ENCODE measurements at regions not wholly inside any gene's neighbourhood (a gene's known extent, or its start where the extent isn't known, plus 50 kb on each side); places are given as distances from the start of the nearest gene placed in this dataset.
A peak's percentile ranks its signal among the peaks of the same experiment; 100 is the strongest.

DNA sequence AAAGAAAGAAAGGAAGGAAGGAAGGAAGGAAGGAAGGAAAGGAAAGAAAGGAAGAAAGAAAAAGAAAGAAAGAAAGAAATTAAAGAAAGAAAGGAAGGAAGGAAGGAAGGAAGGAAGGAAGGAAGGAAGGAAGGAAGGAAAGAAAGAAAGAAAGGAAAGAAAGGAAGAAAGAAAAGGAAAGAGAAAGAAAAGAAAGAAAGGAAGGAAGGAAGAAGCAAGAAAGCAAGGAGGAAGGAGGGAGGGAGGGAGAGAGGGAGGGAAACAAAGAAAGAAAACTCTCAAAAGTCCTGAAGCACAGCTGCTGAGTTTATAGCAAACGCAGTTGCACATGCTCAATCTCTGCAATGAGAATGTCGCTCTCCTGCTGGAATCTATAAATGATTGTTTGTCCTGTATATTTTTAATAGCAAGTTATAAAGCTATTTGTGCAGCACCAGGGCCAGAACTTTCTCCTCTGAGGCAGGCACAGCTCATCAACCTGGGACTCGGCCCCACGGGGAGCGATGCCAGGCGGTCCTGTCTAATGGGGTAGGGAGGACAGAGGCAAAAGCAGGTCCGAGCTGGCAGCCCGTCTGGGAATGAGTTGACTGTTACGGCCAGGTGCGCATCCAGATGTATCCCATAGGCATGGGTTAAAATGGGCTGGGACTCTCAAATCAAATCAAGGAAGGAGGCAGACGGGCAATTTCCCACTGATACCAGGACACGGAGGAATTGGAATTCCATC, 118.0 kb upstream of the PFKP start:
- H3K4me3 ChIP-seq (ENCODE audit: low read depth, low read length) = no peak overlapping the region
- no peak for TF ChIP-seq CTCF (IDR thresholded peaks at IDR 0.05; ENCODE audit: insufficient read depth, low read length)
- DNase-seq (ENCODE audit: low read depth) = no peak

GRCh38 chr10:2948127-2948854, 119.1 kb upstream of the PFKP start:
- no peak overlapping the region for H3K4me3 ChIP-seq (ENCODE audit: low read depth, low read length)
- TF ChIP-seq CTCF (IDR thresholded peaks at IDR 0.05; ENCODE audit: insufficient read depth, low read length) = no peak
- DNase-seq (ENCODE audit: low read depth) = no peak

GRCh38 chr10:2944788-2945187, 122.6 kb upstream of the PFKP start:
- no peak for DNase-seq (ENCODE audit: low read depth)
- H3K4me3 ChIP-seq (ENCODE audit: low read depth, low read length) = no peak overlapping the region
- TF ChIP-seq CTCF (IDR thresholded peaks at IDR 0.05; ENCODE audit: insufficient read depth, low read length) = no peak

- TF ChIP-seq CTCF (IDR thresholded peaks at IDR 0.05; ENCODE audit: insufficient read depth, low read length) = no peak
- DNase-seq (ENCODE audit: low read depth) = no peak
- no peak overlapping the region for H3K4me3 ChIP-seq (ENCODE audit: low read depth, low read length)
Measured at GRCh38 chr10:2943932-2944614, 123.3 kb upstream of the PFKP start.

GRCh38 chr10:2942938-2943337, 124.4 kb upstream of the PFKP start:
- TF ChIP-seq CTCF (IDR thresholded peaks at IDR 0.05; ENCODE audit: insufficient read depth, low read length) = no peak
- no peak overlapping the region for H3K4me3 ChIP-seq (ENCODE audit: low read depth, low read length)
- DNase-seq (ENCODE audit: low read depth) = no peak

GRCh38 chr10:2938869-2939268, 128.5 kb upstream of the PFKP start:
- no peak overlapping the region for H3K4me3 ChIP-seq (ENCODE audit: low read depth, low read length)
- no peak for TF ChIP-seq CTCF (IDR thresholded peaks at IDR 0.05; ENCODE audit: insufficient read depth, low read length)
- peak; percentile 35 for DNase-seq (ENCODE audit: low read depth)
